ENCODE measurements at regions not wholly inside any gene's neighbourhood (a gene's known extent, or its start where the extent isn't known, plus 50 kb on each side); places are given as distances from the start of the nearest gene placed in this dataset.
"Not testable (repeated sequence)": the region's sequence is repeated elsewhere in the genome, so short reads cannot be mapped to it uniquely, and the experiment has no call there.

GRCh38 chr1:245102149-245102548 is 52.6 kb upstream of the KIF26B start:
- not testable (repeated sequence) for DNase-seq

- DNase-seq = no peak
These were observed 55.4 kb upstream of the KIF26B start for GRCh38 chr1:245099401-245099800.

- DNase-seq = no peak
These were observed 55.9 kb upstream of the KIF26B start for GRCh38 chr1:245098924-245099323.

- no peak for DNase-seq
These were observed 58.3 kb upstream of the KIF26B start for GRCh38 chr1:245096311-245097066.

- no peak for DNase-seq
These were observed 58.9 kb upstream of the KIF26B start for GRCh38 chr1:245095903-245096302.

GRCh38 chr1:245094954-245095353 is 59.8 kb upstream of the KIF26B start:
- no peak for DNase-seq

- DNase-seq = no peak
These were observed 60.7 kb upstream of the KIF26B start for GRCh38 chr1:245094092-245094491.

- DNase-seq = no peak
These were observed 62.2 kb upstream of the KIF26B start for GRCh38 chr1:245092638-245092976.

- DNase-seq = no peak
These were observed 62.8 kb upstream of the KIF26B start for GRCh38 chr1:245091818-245092637.

- no peak for DNase-seq
These were observed 63.6 kb upstream of the KIF26B start for GRCh38 chr1:245091171-245091621.

GRCh38 chr1:245090491-245091090 is 64.2 kb upstream of the KIF26B start:
- DNase-seq = no peak

GRCh38 chr1:245087723-245088122 is 67.1 kb upstream of the KIF26B start:
- DNase-seq = no peak

GRCh38 chr1:245086389-245086969 is 68.3 kb upstream of the KIF26B start:
- DNase-seq = no peak

GRCh38 chr1:245085508-245086095 is 69.2 kb upstream of the KIF26B start:
- DNase-seq = peak; percentile 21

- no peak for DNase-seq
These were observed 70.2 kb upstream of the KIF26B start for GRCh38 chr1:245084551-245084950.

GRCh38 chr1:245079021-245079609 is 75.7 kb upstream of the KIF26B start:
- DNase-seq = peak; percentile 13

GRCh38 chr1:245074898-245075297 is 79.9 kb upstream of the KIF26B start:
- DNase-seq = no peak

GRCh38 chr1:245074232-245074747 is 80.5 kb upstream of the KIF26B start:
- DNase-seq = no peak

- DNase-seq = no peak
These were observed 83.8 kb upstream of the KIF26B start for GRCh38 chr1:245070836-245071615.

- DNase-seq = no peak
These were observed 87.5 kb upstream of the KIF26B start for GRCh38 chr1:245067257-245067656.

GRCh38 chr1:245062741-245063305 is 92.0 kb upstream of the KIF26B start:
- peak; percentile 23 for DNase-seq
